ENCODE measurements at regions not wholly inside any gene's neighbourhood (a gene's known extent, or its start where the extent isn't known, plus 50 kb on each side); places are given as distances from the start of the nearest gene placed in this dataset.

DNA sequence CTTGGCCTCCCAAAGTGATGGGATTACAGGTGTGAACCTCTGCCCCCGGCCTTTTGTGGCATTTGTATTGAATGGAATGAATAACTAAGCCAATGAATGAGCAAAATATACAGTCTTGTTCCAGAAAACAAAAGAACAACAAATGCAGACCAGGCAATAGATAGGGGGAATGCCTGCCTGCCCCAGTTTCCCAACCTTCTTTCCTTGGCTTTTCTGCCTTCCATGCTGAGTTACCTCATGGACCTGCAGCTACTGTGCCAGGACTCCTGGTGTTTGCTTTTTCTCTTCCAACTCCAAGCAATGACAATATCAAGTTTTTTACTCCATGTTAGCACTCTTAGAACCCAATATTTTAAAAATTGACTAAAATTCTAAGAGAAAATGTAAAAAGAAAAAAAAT is 58.6 kb upstream of the BACH1 start:
- Mint-ChIP-seq H3K27me3 (peaks cover 0 to 9% (median 0%) of the 10 kb centered on the region in 5 donors), H3K9me3 (peaks cover 0 to 4% (median 0%) of the 10 kb centered on the region in 11 donors), H3K4me1 (peaks cover 0 to 17% (median 4%) of the 10 kb centered on the region in 7 donors), H3K27ac (no peak overlapping the region), H3K4me3 (no peak overlapping the region), H3K36me3 (peaks cover 0 to 1% (median 0%) of the 10 kb centered on the region in 5 donors)
- Histone ChIP-seq H3K27ac (ENCODE audit: low read depth, low read length) (no peak overlapping the region), H3K4me3 (ENCODE audit: low read length) (no peak overlapping the region), H3K27me3 (ENCODE audit: control insufficient read depth in 2 of 2, insufficient read depth in 2 of 2, low read length in 2 of 2) (no peaks in the 10 kb centered on the region), H3K9me3 (ENCODE audit: control insufficient read depth in 2 of 3, low read length in 3 of 3) (no peaks in the 10 kb centered on the region), H3K4me1 (ENCODE audit: control insufficient read depth in 2 of 2, insufficient read depth in 2 of 2, low read length in 2 of 2) (no peaks in the 10 kb centered on the region), H3K36me3 (ENCODE audit: control insufficient read depth in 2 of 3, insufficient read depth in 3 of 3, low read length in 3 of 3) (no peaks in the 10 kb centered on the region)
- POLR2A ChIA-PET = no interaction called here
- intact Hi-C loops (cut with micrococcal nuclease) = no loop called here
- DNase-seq (no peak), ATAC-seq (no peak)
- CTCF ChIA-PET = no interaction called here

DNA sequence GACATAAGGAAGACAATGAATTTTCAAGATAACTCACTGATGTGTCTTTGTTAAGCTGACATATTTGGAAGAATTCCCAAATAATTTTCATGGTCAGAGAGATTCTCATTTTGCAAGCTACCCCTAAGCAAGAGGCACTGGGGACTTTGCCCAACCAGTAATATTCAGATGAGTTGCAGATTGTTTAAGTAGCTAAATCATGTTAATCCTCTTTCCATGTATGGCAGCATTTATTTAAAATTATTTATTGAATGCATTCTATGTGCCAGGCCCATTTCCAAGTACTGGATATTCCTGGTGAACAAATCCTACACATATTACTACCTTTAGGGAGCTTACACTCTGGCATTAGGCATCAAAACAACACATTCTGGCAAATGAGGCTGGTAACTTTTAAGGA is 56.5 kb upstream of the BACH1 start:
- H3K27me3 ChIP-seq (ENCODE audit: control insufficient read depth in 2 of 2, insufficient read depth in 2 of 2, low read length in 2 of 2) = no peaks in the 10 kb centered on the region
- peaks cover 0 to 10% (median 0%) of the 10 kb centered on the region in 5 donors for H3K27me3 Mint-ChIP-seq
- DNase-seq = no peak
- peaks cover 0 to 1% (median 0%) of the 10 kb centered on the region in 5 donors for H3K36me3 Mint-ChIP-seq
- CTCF ChIA-PET = interaction anchor here (0.6 to 0.9 kb wide), 2 partner anchors 8 to 11 kb away, joined by 3 read pairs; no protein-coding TSS in a partner anchor
- no peaks in the 10 kb centered on the region for H3K36me3 ChIP-seq (ENCODE audit: control insufficient read depth in 2 of 3, insufficient read depth in 3 of 3, low read length in 3 of 3)
- peaks cover 0 to 15% (median 0%) of the 10 kb centered on the region in 7 donors for H3K4me1 Mint-ChIP-seq
- H3K9me3 Mint-ChIP-seq = peaks cover 0 to 4% (median 0%) of the 10 kb centered on the region in 11 donors
- no peak overlapping the region for H3K4me3 ChIP-seq (ENCODE audit: low read length)
- ATAC-seq = no peak
- intact Hi-C loops (cut with micrococcal nuclease) = no loop called here
- no peak overlapping the region for H3K27ac ChIP-seq (ENCODE audit: low read depth, low read length)
- no peaks in the 10 kb centered on the region for H3K4me1 ChIP-seq (ENCODE audit: control insufficient read depth in 2 of 2, insufficient read depth in 2 of 2, low read length in 2 of 2)
- no peak overlapping the region for H3K4me3 Mint-ChIP-seq
- H3K9me3 ChIP-seq (ENCODE audit: control insufficient read depth in 2 of 3, low read length in 3 of 3) = no peaks in the 10 kb centered on the region
- POLR2A ChIA-PET = no interaction called here
- no peak overlapping the region for H3K27ac Mint-ChIP-seq

DNA sequence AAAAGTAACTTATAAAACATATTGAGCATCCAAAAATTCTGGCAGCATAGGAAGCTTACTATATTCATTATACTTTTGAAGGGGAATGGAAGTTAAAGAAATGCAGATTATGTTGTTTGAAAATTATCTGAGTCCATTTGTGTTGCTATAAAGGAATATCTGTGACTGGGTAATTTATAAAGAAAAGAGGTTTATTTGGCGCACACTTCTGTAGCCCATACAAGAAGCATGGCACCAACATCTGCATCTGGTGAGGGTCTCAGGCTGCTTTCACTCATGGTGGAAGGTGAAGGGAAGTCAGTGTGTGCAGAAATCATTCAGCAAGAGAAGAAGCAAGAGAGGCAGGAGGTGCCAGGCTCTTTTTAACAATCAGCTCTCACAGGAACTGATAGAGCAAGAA is 55.5 kb upstream of the BACH1 start:
- Histone ChIP-seq H3K9me3 (ENCODE audit: control insufficient read depth in 2 of 3, low read length in 3 of 3) (no peaks in the 10 kb centered on the region), H3K4me3 (ENCODE audit: low read length) (no peak overlapping the region), H3K36me3 (ENCODE audit: control insufficient read depth in 2 of 3, insufficient read depth in 3 of 3, low read length in 3 of 3) (no peaks in the 10 kb centered on the region), H3K27ac (ENCODE audit: low read depth, low read length) (no peak overlapping the region), H3K4me1 (ENCODE audit: control insufficient read depth in 2 of 2, insufficient read depth in 2 of 2, low read length in 2 of 2) (no peaks in the 10 kb centered on the region), H3K27me3 (ENCODE audit: control insufficient read depth in 2 of 2, insufficient read depth in 2 of 2, low read length in 2 of 2) (no peaks in the 10 kb centered on the region)
- Mint-ChIP-seq H3K27ac (peak overlapping the region in 1 of 9 donors; percentile 9), H3K27me3 (peaks cover 0 to 11% (median 0%) of the 10 kb centered on the region in 5 donors), H3K4me1 (peaks cover 0 to 14% (median 0%) of the 10 kb centered on the region in 7 donors), H3K9me3 (peaks cover 0 to 4% (median 0%) of the 10 kb centered on the region in 11 donors), H3K4me3 (no peak overlapping the region), H3K36me3 (peaks cover 0 to 1% (median 0%) of the 10 kb centered on the region in 5 donors)
- no peak for ATAC-seq
- ChIA-PET CTCF (no interaction called here), POLR2A (interaction anchor here (0.6 kb wide), 1 partner anchor 55 kb away, joined by 4 read pairs; the partner anchor contains the start of gene BACH1)
- intact Hi-C loops (cut with micrococcal nuclease) = no loop called here
- DNase-seq = no peak

DNA sequence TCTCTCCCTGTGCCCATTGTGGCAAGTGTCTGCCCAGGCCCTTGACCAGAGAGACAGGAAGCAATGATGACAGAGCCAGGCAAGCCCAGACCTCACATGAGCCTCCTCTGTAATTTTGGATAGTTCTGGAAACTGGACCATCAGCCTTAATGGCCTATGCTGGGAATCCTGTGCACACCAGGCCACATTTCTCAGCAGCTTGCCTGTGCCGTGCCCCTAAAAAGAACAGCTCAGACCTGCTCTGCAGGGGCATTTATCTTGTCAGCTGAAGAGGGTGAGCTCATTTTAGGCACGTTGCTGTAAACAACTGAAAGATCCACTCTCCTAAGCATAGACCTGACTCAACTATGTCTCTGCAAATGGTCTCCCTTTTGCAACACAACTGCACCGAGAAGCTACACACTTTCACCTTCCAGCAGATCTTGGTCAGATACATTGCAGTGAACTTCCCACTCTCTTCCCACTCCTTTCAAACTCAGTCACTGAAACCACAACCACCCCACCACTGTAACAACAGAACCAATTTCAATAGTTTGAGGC is 53.5 kb upstream of the BACH1 start:
- no peak overlapping the region for H3K4me3 ChIP-seq (ENCODE audit: low read length)
- Mint-ChIP-seq H3K4me3 (no peak overlapping the region), H3K36me3 (peaks cover 0 to 3% (median 0%) of the 10 kb centered on the region in 5 donors), H3K4me1 (peaks cover 0 to 8% (median 0%) of the 10 kb centered on the region in 7 donors), H3K27me3 (peaks cover 0 to 14% (median 0%) of the 10 kb centered on the region in 5 donors), H3K27ac (no peak overlapping the region), H3K9me3 (peaks cover 0 to 5% (median 3%) of the 10 kb centered on the region in 11 donors)
- no peaks in the 10 kb centered on the region for H3K9me3 ChIP-seq (ENCODE audit: control insufficient read depth in 2 of 3, low read length in 3 of 3)
- no peaks in the 10 kb centered on the region for H3K36me3 ChIP-seq (ENCODE audit: control insufficient read depth in 2 of 3, insufficient read depth in 3 of 3, low read length in 3 of 3)
- no peaks in the 10 kb centered on the region for H3K27me3 ChIP-seq (ENCODE audit: control insufficient read depth in 2 of 2, insufficient read depth in 2 of 2, low read length in 2 of 2)
- POLR2A ChIA-PET = interaction anchor here (0.5 kb wide), 1 partner anchor 328 kb away, joined by 5 read pairs; no protein-coding TSS in a partner anchor
- H3K4me1 ChIP-seq (ENCODE audit: control insufficient read depth in 2 of 2, insufficient read depth in 2 of 2, low read length in 2 of 2) = no peaks in the 10 kb centered on the region
- CTCF ChIA-PET = interaction anchor here (0.6 kb wide), 1 partner anchor 159 kb away, joined by 3 read pairs; no protein-coding TSS in a partner anchor
- ATAC-seq (peak; percentile 26), DNase-seq (peak in 1 of 9 donors; percentile 47)
- no peak overlapping the region for H3K27ac ChIP-seq (ENCODE audit: low read depth, low read length)
- intact Hi-C loops (cut with micrococcal nuclease) = no loop called here

DNA sequence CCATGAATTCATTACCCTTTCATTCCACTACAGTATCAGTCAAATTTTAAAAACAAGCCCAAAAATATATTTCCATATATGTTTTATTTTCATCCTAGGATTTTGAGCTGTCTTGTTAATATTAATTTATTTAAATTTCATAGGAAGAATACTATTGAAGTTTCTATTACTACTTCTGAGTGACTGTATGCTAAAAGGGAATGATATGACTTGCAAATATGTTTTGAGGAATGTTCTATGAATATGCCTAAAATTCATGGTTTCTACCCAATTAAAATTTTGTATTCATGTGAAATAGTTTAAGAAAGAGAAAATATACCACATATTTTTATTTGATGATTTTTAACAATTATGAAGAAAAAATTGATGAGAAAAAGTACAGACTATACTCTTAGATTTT is 52.9 kb upstream of the BACH1 start:
- CTCF ChIA-PET = interaction anchor here (0.6 kb wide), 1 partner anchor 160 kb away, joined by 3 read pairs; no protein-coding TSS in a partner anchor
- Mint-ChIP-seq H3K4me1 (peaks cover 0 to 8% (median 0%) of the 10 kb centered on the region in 7 donors), H3K4me3 (no peak overlapping the region), H3K36me3 (peaks cover 0 to 3% (median 0%) of the 10 kb centered on the region in 5 donors), H3K27me3 (peaks cover 0 to 14% (median 0%) of the 10 kb centered on the region in 5 donors), H3K9me3 (peaks cover 0 to 7% (median 4%) of the 10 kb centered on the region in 11 donors), H3K27ac (no peak overlapping the region)
- Histone ChIP-seq H3K4me3 (ENCODE audit: low read length) (no peak overlapping the region), H3K4me1 (ENCODE audit: control insufficient read depth in 2 of 2, insufficient read depth in 2 of 2, low read length in 2 of 2) (no peaks in the 10 kb centered on the region), H3K36me3 (ENCODE audit: control insufficient read depth in 2 of 3, insufficient read depth in 3 of 3, low read length in 3 of 3) (no peaks in the 10 kb centered on the region), H3K27me3 (ENCODE audit: control insufficient read depth in 2 of 2, insufficient read depth in 2 of 2, low read length in 2 of 2) (no peaks in the 10 kb centered on the region), H3K27ac (ENCODE audit: low read depth, low read length) (no peak overlapping the region), H3K9me3 (ENCODE audit: control insufficient read depth in 2 of 3, low read length in 3 of 3) (no peaks in the 10 kb centered on the region)
- no peak for DNase-seq
- POLR2A ChIA-PET = interaction anchor here (0.6 kb wide), 2 partner anchors 17 to 358 kb away, joined by 3 to 4 read pairs; no protein-coding TSS in a partner anchor
- no peak for ATAC-seq
- intact Hi-C loops (cut with micrococcal nuclease) = no loop called here

DNA sequence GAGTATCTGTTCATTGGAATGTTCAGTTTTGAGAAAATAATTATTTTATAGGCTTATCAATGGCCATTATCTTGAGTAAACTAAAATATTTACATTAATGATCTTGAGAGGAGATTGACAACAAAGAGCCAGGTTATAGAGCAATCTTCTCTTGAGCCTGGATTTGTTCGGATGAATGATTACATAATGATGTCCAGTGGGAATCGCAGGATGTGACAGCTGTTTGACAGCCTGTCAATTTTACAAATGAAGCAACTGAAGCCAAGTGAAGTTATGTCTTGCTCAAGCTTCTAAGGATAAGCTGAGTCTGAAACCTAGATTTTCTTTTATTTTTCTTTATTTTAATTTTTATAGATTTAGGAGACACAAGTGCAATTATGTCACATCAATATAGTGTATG is 52.1 kb upstream of the BACH1 start:
- no peaks in the 10 kb centered on the region for H3K27me3 ChIP-seq (ENCODE audit: control insufficient read depth in 2 of 2, insufficient read depth in 2 of 2, low read length in 2 of 2)
- H3K9me3 ChIP-seq (ENCODE audit: control insufficient read depth in 2 of 3, low read length in 3 of 3) = no peaks in the 10 kb centered on the region
- no peaks in the 10 kb centered on the region for H3K36me3 ChIP-seq (ENCODE audit: control insufficient read depth in 2 of 3, insufficient read depth in 3 of 3, low read length in 3 of 3)
- peaks cover 0 to 3% (median 0%) of the 10 kb centered on the region in 5 donors for H3K36me3 Mint-ChIP-seq
- intact Hi-C loops (cut with micrococcal nuclease) = no loop called here
- peaks cover 0 to 7% (median 4%) of the 10 kb centered on the region in 11 donors for H3K9me3 Mint-ChIP-seq
- ATAC-seq = no peak
- peaks cover 0 to 19% (median 5%) of the 10 kb centered on the region in 5 donors for H3K27me3 Mint-ChIP-seq
- H3K27ac Mint-ChIP-seq = no peak overlapping the region
- ChIA-PET POLR2A (no interaction called here), CTCF (no interaction called here)
- H3K27ac ChIP-seq (ENCODE audit: low read depth, low read length) = no peak overlapping the region
- H3K4me3 Mint-ChIP-seq = no peak overlapping the region
- peaks cover 0 to 8% (median 0%) of the 10 kb centered on the region in 7 donors for H3K4me1 Mint-ChIP-seq
- DNase-seq = no peak
- H3K4me3 ChIP-seq (ENCODE audit: low read length) = no peak overlapping the region
- no peaks in the 10 kb centered on the region for H3K4me1 ChIP-seq (ENCODE audit: control insufficient read depth in 2 of 2, insufficient read depth in 2 of 2, low read length in 2 of 2)

All from naive thymus-derived CD4-positive, alpha-beta T cell (primary cell).